GM23338 (cell line): ENCODE measurements at regions not wholly inside any gene's neighbourhood (a gene's known extent, or its start where the extent isn't known, plus 50 kb on each side); places are given as distances from the start of the nearest gene placed in this dataset.

Source experiments
- ATAC-seq: fragments of 200-7000 bp; cut with Tn5 transposase; 3 replicates; pipeline ENCODE4 v1.9.1; 2020
- DNase-seq: peaks from one replicate; pipeline ENCODE4 v3.0.0-alpha.2; 2015; ENCODE audit warnings: low spot score
- H2AFZ ChIP-seq: fragments of 200-600 bp; sonication (generic); 2 replicates; pipeline ENCODE4 v1.8.0; 2016; ENCODE audit warnings: antibody characterized with exemption, mild to moderate bottlenecking, moderate library complexity
- H3F3A ChIP-seq: fragments of 200-600 bp; sonication (generic); replicated peaks from 2 replicates; pipeline ENCODE4 v1.8.0; 2017; ENCODE audit warnings: antibody characterized with exemption, mixed run types, low read depth
- H3K27ac ChIP-seq: fragments of 200-600 bp; sonication (generic); 2 replicates; pipeline ENCODE4 v1.6.1; 2016; ENCODE audit warnings: low read depth
- H3K27me3 ChIP-seq: fragments of 200-600 bp; sonication (generic); 2 replicates; pipeline ENCODE4 v1.8.0; 2016; ENCODE audit warnings: mild to moderate bottlenecking, mixed run types, moderate library complexity; ENCODE audit not compliant: insufficient read depth
- H3K36me3 ChIP-seq: fragments of 200-600 bp; sonication (generic); 2 replicates; pipeline ENCODE4 v1.8.0; 2016; ENCODE audit warnings: mild to moderate bottlenecking; ENCODE audit not compliant: insufficient read depth
- H3K4me1 ChIP-seq: fragments of 200-600 bp; sonication (generic); 2 replicates; pipeline ENCODE4 v1.8.0; 2016; ENCODE audit warnings: mild to moderate bottlenecking, moderate library complexity; ENCODE audit not compliant: insufficient read depth
- H3K4me2 ChIP-seq: fragments of 200-600 bp; sonication (generic); 2 replicates; pipeline ENCODE4 v1.7.1; 2017; ENCODE audit warnings: mixed run types
- H3K4me3 ChIP-seq: fragments of 200-600 bp; sonication (generic); 2 replicates; pipeline ENCODE4 v1.6.1; 2016; ENCODE audit warnings: mixed run types
- H3K79me2 ChIP-seq: fragments of 200-600 bp; sonication (generic); replicated peaks from 2 replicates; pipeline ENCODE4 v1.8.0; 2017; ENCODE audit warnings: mild to moderate bottlenecking; ENCODE audit not compliant: insufficient read depth
- H3K9me2 ChIP-seq: fragments of 200-600 bp; sonication (generic); 2 replicates; pipeline ENCODE4 v1.8.0; 2017; ENCODE audit not compliant: insufficient read depth
- H4K20me1 ChIP-seq: fragments of 200-600 bp; sonication (generic); replicated peaks from 2 replicates; pipeline ENCODE4 v1.8.0; 2017; ENCODE audit warnings: mild to moderate bottlenecking; ENCODE audit not compliant: insufficient read depth
- H3K27ac Mint-ChIP-seq: 2 replicates; pipeline ENCODE4 v1.8.0; 2020; ENCODE audit warnings: inconsistent platforms, mild to moderate bottlenecking, moderate library complexity, mixed read lengths
- H3K27me3 Mint-ChIP-seq: 3 replicates; pipeline ENCODE4 v1.8.0; 2022; ENCODE audit warnings: low read depth, mild to moderate bottlenecking, moderate library complexity, mixed read lengths, inconsistent platforms; ENCODE audit not compliant: insufficient read depth, poor library complexity
- H3K36me3 Mint-ChIP-seq: 3 replicates; pipeline ENCODE4 v1.8.0; 2021; ENCODE audit warnings: low read depth, mild to moderate bottlenecking, inconsistent platforms, moderate library complexity, mixed read lengths
- H3K4me1 Mint-ChIP-seq: 3 replicates; pipeline ENCODE4 v1.8.0; 2020; ENCODE audit warnings: mild to moderate bottlenecking, inconsistent platforms, mixed read lengths
- H3K4me3 Mint-ChIP-seq: 3 replicates; pipeline ENCODE4 v1.8.0; 2021; ENCODE audit warnings: moderate library complexity, mild to moderate bottlenecking, inconsistent platforms, mixed read lengths
- H3K9me3 Mint-ChIP-seq: 3 replicates; pipeline ENCODE4 v1.8.0; 2020; ENCODE audit warnings: moderate library complexity, mild to moderate bottlenecking, inconsistent platforms, mixed read lengths
- CREB1 ChIP-seq: fragments of 250-450 bp; sonication (Bioruptor Pico); IDR thresholded peaks from 2 replicates; pipeline ENCODE4 v1.5.0; 2020; ENCODE audit warnings: low read depth, mild to moderate bottlenecking, moderate library complexity
- CTCF ChIP-seq, 2 experiments: fragments of 200-600 bp in 1 of 2; sonication (generic) in 1 of 2; conservative IDR thresholded peaks; 2 replicates each; pipeline versions ENCODE4 v1.5.1 to v1.6.1; 2016 to 2017; ENCODE audit warnings: antibody characterized with exemption in 2 of 2, low read depth in 2 of 2, mild to moderate bottlenecking in 2 of 2, moderate library complexity in 1 of 2
- ETS1 ChIP-seq: IDR thresholded peaks from 2 replicates; pipeline ENCODE4 v1.6.1; 2016; ENCODE audit warnings: antibody characterized with exemption
- EZH2 ChIP-seq: fragments of 200-600 bp; sonication (generic); IDR thresholded peaks from one replicate; pipeline ENCODE4 v1.8.0; 2017; ENCODE audit warnings: antibody characterized with exemption, mild to moderate bottlenecking, low read depth; ENCODE audit not compliant: unreplicated experiment
- EZH2phosphoT487 ChIP-seq: fragments of 200-600 bp; sonication (generic); IDR thresholded peaks from one replicate; pipeline ENCODE4 v1.8.1; 2018; ENCODE audit warnings: antibody characterized with exemption; ENCODE audit not compliant: unreplicated experiment
- JUNB ChIP-seq: IDR thresholded peaks from one replicate; pipeline ENCODE4 v1.6.1; 2016; ENCODE audit warnings: antibody characterized with exemption; ENCODE audit not compliant: unreplicated experiment
- NANOG ChIP-seq: IDR thresholded peaks from 2 replicates; pipeline ENCODE4 v1.6.1; 2016; ENCODE audit warnings: antibody characterized with exemption, borderline replicate concordance
- POLR2AphosphoS5 ChIP-seq: IDR thresholded peaks from 2 replicates; pipeline ENCODE4 v1.6.1; 2016; ENCODE audit warnings: antibody characterized with exemption, low read depth
- REST ChIP-seq: IDR thresholded peaks from one replicate; pipeline ENCODE4 v1.6.1; 2018; ENCODE audit warnings: antibody characterized with exemption; ENCODE audit not compliant: unreplicated experiment
- STAT1 ChIP-seq: IDR thresholded peaks from one replicate; pipeline ENCODE4 v1.6.1; 2016; ENCODE audit warnings: antibody characterized with exemption; ENCODE audit not compliant: unreplicated experiment
- ZNF114 ChIP-seq: fragments of 250-450 bp; sonication (Bioruptor Pico); IDR thresholded peaks from 2 replicates; pipeline ENCODE4 v1.5.0; 2020; ENCODE audit warnings: mild to moderate bottlenecking, moderate library complexity
- ZNF331 ChIP-seq: fragments of 250-450 bp; sonication (Bioruptor Pico); IDR thresholded peaks from 2 replicates; pipeline ENCODE4 v1.5.0; 2020; ENCODE audit warnings: low read depth, mild to moderate bottlenecking, moderate library complexity
- TF ChIP-seq, protein P1 (sequence below): fragments of 250-450 bp; sonication (Bioruptor Pico); IDR thresholded peaks from 2 replicates; pipeline ENCODE4 v1.5.0; 2020; ENCODE audit warnings: mild to moderate bottlenecking, moderate library complexity

GRCh38 chr9:26520141-26520540, 372.5 kb downstream of the CAAP1 start:
- H3K9me3 Mint-ChIP-seq, result no peaks in the 10 kb centered on the region
- TF ChIP-seq, protein P1, sequence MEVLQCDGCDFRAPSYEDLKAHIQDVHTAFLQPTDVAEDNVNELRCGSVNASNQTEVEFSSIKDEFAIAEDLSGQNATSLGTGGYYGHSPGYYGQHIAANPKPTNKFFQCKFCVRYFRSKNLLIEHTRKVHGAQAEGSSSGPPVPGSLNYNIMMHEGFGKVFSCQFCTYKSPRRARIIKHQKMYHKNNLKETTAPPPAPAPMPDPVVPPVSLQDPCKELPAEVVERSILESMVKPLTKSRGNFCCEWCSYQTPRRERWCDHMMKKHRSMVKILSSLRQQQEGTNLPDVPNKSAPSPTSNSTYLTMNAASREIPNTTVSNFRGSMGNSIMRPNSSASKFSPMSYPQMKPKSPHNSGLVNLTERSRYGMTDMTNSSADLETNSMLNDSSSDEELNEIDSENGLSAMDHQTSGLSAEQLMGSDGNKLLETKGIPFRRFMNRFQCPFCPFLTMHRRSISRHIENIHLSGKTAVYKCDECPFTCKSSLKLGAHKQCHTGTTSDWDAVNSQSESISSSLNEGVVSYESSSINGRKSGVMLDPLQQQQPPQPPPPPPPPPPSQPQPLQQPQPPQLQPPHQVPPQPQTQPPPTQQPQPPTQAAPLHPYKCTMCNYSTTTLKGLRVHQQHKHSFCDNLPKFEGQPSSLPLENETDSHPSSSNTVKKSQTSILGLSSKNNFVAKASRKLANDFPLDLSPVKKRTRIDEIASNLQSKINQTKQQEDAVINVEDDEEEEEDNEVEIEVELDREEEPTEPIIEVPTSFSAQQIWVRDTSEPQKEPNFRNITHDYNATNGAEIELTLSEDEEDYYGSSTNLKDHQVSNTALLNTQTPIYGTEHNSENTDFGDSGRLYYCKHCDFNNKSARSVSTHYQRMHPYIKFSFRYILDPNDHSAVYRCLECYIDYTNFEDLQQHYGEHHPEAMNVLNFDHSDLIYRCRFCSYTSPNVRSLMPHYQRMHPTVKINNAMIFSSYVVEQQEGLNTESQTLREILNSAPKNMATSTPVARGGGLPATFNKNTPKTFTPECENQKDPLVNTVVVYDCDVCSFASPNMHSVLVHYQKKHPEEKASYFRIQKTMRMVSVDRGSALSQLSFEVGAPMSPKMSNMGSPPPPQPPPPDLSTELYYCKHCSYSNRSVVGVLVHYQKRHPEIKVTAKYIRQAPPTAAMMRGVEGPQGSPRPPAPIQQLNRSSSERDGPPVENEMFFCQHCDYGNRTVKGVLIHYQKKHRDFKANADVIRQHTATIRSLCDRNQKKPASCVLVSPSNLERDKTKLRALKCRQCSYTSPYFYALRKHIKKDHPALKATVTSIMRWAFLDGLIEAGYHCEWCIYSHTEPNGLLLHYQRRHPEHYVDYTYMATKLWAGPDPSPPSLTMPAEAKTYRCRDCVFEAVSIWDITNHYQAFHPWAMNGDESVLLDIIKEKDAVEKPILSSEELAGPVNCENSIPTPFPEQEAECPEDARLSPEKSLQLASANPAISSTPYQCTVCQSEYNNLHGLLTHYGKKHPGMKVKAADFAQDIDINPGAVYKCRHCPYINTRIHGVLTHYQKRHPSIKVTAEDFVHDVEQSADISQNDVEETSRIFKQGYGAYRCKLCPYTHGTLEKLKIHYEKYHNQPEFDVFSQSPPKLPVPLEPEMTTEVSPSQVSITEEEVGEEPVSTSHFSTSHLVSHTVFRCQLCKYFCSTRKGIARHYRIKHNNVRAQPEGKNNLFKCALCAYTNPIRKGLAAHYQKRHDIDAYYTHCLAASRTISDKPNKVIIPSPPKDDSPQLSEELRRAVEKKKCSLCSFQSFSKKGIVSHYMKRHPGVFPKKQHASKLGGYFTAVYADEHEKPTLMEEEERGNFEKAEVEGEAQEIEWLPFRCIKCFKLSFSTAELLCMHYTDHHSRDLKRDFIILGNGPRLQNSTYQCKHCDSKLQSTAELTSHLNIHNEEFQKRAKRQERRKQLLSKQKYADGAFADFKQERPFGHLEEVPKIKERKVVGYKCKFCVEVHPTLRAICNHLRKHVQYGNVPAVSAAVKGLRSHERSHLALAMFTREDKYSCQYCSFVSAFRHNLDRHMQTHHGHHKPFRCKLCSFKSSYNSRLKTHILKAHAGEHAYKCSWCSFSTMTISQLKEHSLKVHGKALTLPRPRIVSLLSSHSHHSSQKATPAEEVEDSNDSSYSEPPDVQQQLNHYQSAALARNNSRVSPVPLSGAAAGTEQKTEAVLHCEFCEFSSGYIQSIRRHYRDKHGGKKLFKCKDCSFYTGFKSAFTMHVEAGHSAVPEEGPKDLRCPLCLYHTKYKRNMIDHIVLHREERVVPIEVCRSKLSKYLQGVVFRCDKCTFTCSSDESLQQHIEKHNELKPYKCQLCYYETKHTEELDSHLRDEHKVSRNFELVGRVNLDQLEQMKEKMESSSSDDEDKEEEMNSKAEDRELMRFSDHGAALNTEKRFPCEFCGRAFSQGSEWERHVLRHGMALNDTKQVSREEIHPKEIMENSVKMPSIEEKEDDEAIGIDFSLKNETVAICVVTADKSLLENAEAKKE (CRISPR knock-in tag), result no peak
- no peak for TF ChIP-seq POLR2AphosphoS5
- no peak for TF ChIP-seq JUNB
- no peak for TF ChIP-seq ZNF114 (CRISPR knock-in tag)
- TF ChIP-seq STAT1, result no peak
- no peak for TF ChIP-seq NANOG
- TF ChIP-seq ETS1, result no peak
- TF ChIP-seq CTCF (conservative IDR thresholded peaks at IDR 0.05; ENCODE audit: low read depth in 2 of 2), result no peak
- TF ChIP-seq EZH2, result no peak
- TF ChIP-seq ZNF331 (CRISPR knock-in tag), result no peak
- no peak for TF ChIP-seq REST
- TF ChIP-seq EZH2phosphoT487, result no peak
- no peak for TF ChIP-seq CREB1 (CRISPR knock-in tag)
- DNase-seq (no peak), ATAC-seq (no peak)
- H3K27me3 Mint-ChIP-seq, result no peaks in the 10 kb centered on the region
- no peak overlapping the region for H3K27ac Mint-ChIP-seq
- no peaks in the 10 kb centered on the region for H3K36me3 ChIP-seq
- no peaks in the 10 kb centered on the region for H3K9me2 ChIP-seq
- no peaks in the 10 kb centered on the region for H3K36me3 Mint-ChIP-seq
- no peaks in the 10 kb centered on the region for H4K20me1 ChIP-seq
- no peak overlapping the region for H3K4me2 ChIP-seq
- H3K4me3 ChIP-seq, result no peak overlapping the region
- no peak overlapping the region for H3K27ac ChIP-seq
- H3K4me1 ChIP-seq, result no peaks in the 10 kb centered on the region
- no peaks in the 10 kb centered on the region for H3K27me3 ChIP-seq
- no peaks in the 10 kb centered on the region for H3K4me1 Mint-ChIP-seq
- no peak overlapping the region for H2AFZ ChIP-seq
- H3F3A ChIP-seq, result no peaks in the 10 kb centered on the region
- H3K4me3 Mint-ChIP-seq, result no peak overlapping the region
- H3K79me2 ChIP-seq, result no peaks in the 10 kb centered on the region
